ENCODE measurements at regions not wholly inside any gene's neighbourhood (a gene's known extent, or its start where the extent isn't known, plus 50 kb on each side); places are given as distances from the start of the nearest gene placed in this dataset.

GRCh38 chr5:124502551-124502950 is 243.9 kb downstream of the ZNF608 start:
- Histone ChIP-seq H2AK5ac (ENCODE audit: low read depth, low read length) (no peak overlapping the region), H2BK120ac (replicated peaks; ENCODE audit: low read depth, low read length) (no peak overlapping the region), H3K23ac (ENCODE audit: insufficient read length) (no peak overlapping the region), H3K79me1 (ENCODE audit: low read depth, low read length) (no peaks in the 10 kb centered on the region), H4K5ac (ENCODE audit: insufficient read length, low read depth, low read length) (no peak overlapping the region), H2BK12ac (ENCODE audit: low read depth, low read length) (no peak overlapping the region), H4K8ac (ENCODE audit: extremely low read depth, insufficient read depth, low read length) (no peak overlapping the region), H3K4me2 (ENCODE audit: insufficient read depth in 1 of 2, low read depth in 2 of 2, low read length in 2 of 2) (no peak overlapping the region), H2BK15ac (ENCODE audit: low read length) (no peak overlapping the region), H3K23me2 (ENCODE audit: low read depth, low read length) (no peaks in the 10 kb centered on the region), H3K9me3 (ENCODE audit: insufficient read depth in 2 of 2, low read depth in 1 of 2, low read length in 1 of 2) (no peaks in the 10 kb centered on the region), H3K79me2 (ENCODE audit: control insufficient read depth in 1 of 2, insufficient read depth in 2 of 2, low read length in 2 of 2) (no peaks in the 10 kb centered on the region), H3K18ac (ENCODE audit: extremely low read depth, low read length) (no peak overlapping the region), H3K4ac (replicated peaks; ENCODE audit: insufficient read length, low read depth, low read length) (no peak overlapping the region), H3K27ac (ENCODE audit: low read depth, low read length) (no peak overlapping the region), H2BK20ac (ENCODE audit: low read length) (no peak overlapping the region), H3K14ac (ENCODE audit: insufficient read length) (no peak overlapping the region), H3K56ac (replicated peaks; ENCODE audit: insufficient read length, low read depth, low read length) (no peak overlapping the region), H3K36me3 (ENCODE audit: control insufficient read depth in 2 of 4, insufficient read depth in 4 of 4, low read length in 3 of 4) (no peaks in the 10 kb centered on the region; a peak in 1 of 8 replicates), H4K91ac (replicated peaks; ENCODE audit: insufficient read length, low read length) (no peak overlapping the region), H2AFZ (ENCODE audit: low read length) (no peak overlapping the region), H4K20me1 (replicated peaks in 1 of 2; ENCODE audit: control insufficient read depth in 1 of 2, insufficient read depth in 2 of 2, low read length in 2 of 2) (no peaks in the 10 kb centered on the region), H3K4me1 (replicated peaks in 1 of 4; ENCODE audit: control insufficient read depth in 3 of 4, insufficient read depth in 4 of 4, low read length in 3 of 4) (peaks cover 0 to 3% (median 0%) of the 10 kb centered on the region in 4 experiments; a peak in 1 of 7 replicates), H3K9ac (replicated peaks in 1 of 4; ENCODE audit: extremely low read depth in 1 of 4, low read depth in 3 of 4, low read length in 3 of 4) (no peak overlapping the region), H2BK5ac (ENCODE audit: low read depth, low read length) (no peak overlapping the region), H3K4me3 (ENCODE audit: extremely low read depth in 1 of 4, insufficient read depth in 2 of 4, low read depth in 3 of 4, low read length in 4 of 4) (no peak overlapping the region), H3K27me3 (replicated peaks in 1 of 4; ENCODE audit: control insufficient read depth in 3 of 4, extremely low read depth in 1 of 4, insufficient read depth in 3 of 4, low read length in 3 of 4) (no peaks in the 10 kb centered on the region)
- DNase-seq (ENCODE audit: low read depth in 1 of 2, low spot score in 2 of 2) = no peak
- CTCF ChIA-PET (ENCODE audit: partially characterized antibody) = no interaction called here
- no peak for FAIRE-seq
- 86% methylated on average over 5 of the region's 5 CpGs; no CpG with 5 or more reads in 1 of the 2 experiments for WGBS, 2 experiments (ENCODE audit: extremely low coverage in 1 of 2, insufficient coverage in 1 of 2, insufficient read length in 1 of 2, insufficient replicate concordance in 2 of 2, low coverage in 1 of 2, low lambda C conversion rate in 2 of 2, missing lambda C conversion rate in 1 of 2)
- TF ChIP-seq ATF2 (IDR thresholded peaks at IDR 0.05; ENCODE audit: low read length) = no peak
- no peak for TF ChIP-seq HDAC2 (IDR thresholded peaks at IDR 0.05; ENCODE audit: borderline replicate concordance in 1 of 2, low read depth in 2 of 2, low read length in 2 of 2)
- TF ChIP-seq SIX5 (IDR thresholded peaks at IDR 0.05; ENCODE audit: low read depth, low read length) = no peak
- no peak for TF ChIP-seq RXRA (IDR thresholded peaks at IDR 0.05; ENCODE audit: insufficient read depth, low read depth, low read length)
- POLR2A ChIA-PET (ENCODE audit: partially characterized antibody) = no interaction called here

All from H1 (cell line).